Ecto neural progenitor cell (in vitro differentiated cells): ENCODE measurements at regions not wholly inside any gene's neighbourhood (a gene's known extent, or its start where the extent isn't known, plus 50 kb on each side); places are given as distances from the start of the nearest gene placed in this dataset.

Experiments used
- DNase-seq: peaks from one replicate; pipeline ENCODE4 v3.0.0-alpha.2; 2018; ENCODE audit warnings: low spot score

GRCh38 chr10:91691981-91692380 lies 59.1 kb upstream of the PPP1R3C start:
- DNase-seq = no peak

- no peak for DNase-seq
Measured at GRCh38 chr10:91690996-91691676, 58.3 kb upstream of the PPP1R3C start.

- no peak for DNase-seq
Measured at GRCh38 chr10:91690412-91690811, 57.5 kb upstream of the PPP1R3C start.

- DNase-seq = no peak
Measured at GRCh38 chr10:91689731-91690168, 56.9 kb upstream of the PPP1R3C start.

GRCh38 chr10:91684841-91685240 lies 52.0 kb upstream of the PPP1R3C start:
- DNase-seq = no peak

- no peak for DNase-seq
Measured at GRCh38 chr10:91683975-91684374, 51.1 kb upstream of the PPP1R3C start.

- no peak for DNase-seq
Measured at GRCh38 chr10:91682912-91683311, 50.0 kb upstream of the PPP1R3C start.
